ENCODE measurements at regions not wholly inside any gene's neighbourhood (a gene's known extent, or its start where the extent isn't known, plus 50 kb on each side); places are given as distances from the start of the nearest gene placed in this dataset.

GRCh38 chr20:40491009-40491590 is 197.9 kb downstream of the MAFB start:
- Histone ChIP-seq H3K4me3 (no peak overlapping the region), H3K27me3 (peaks cover 0 to 4% (median 0%) of the 10 kb centered on the region in 7 donors), H3K27ac (no peak overlapping the region), H3K9me3 (peaks cover 0 to 5% (median 0%) of the 10 kb centered on the region in 11 donors), H3K36me3 (no peaks in the 10 kb centered on the region), H3K4me1 (peaks cover 0 to 34% (median 0%) of the 10 kb centered on the region in 9 donors)
- DNase-seq, result no peak
- WGBS, 2 donors, result 51 to 63% methylated on average over 5 of the region's 5 CpGs
- TF ChIP-seq CTCF (IDR thresholded peaks at IDR 0.05), result no peak
- intact Hi-C loops (cut with DNase I), result no loop called here
- no peak for ATAC-seq

GRCh38 chr20:40489886-40490285 is 199.2 kb downstream of the MAFB start:
- DNase-seq (no peak), ATAC-seq (no peak)
- Histone ChIP-seq H3K27me3 (peaks cover 0 to 4% (median 0%) of the 10 kb centered on the region in 7 donors), H3K27ac (no peak overlapping the region), H3K4me1 (peaks cover 0 to 22% (median 0%) of the 10 kb centered on the region in 9 donors), H3K36me3 (no peaks in the 10 kb centered on the region), H3K4me3 (no peak overlapping the region), H3K9me3 (peaks cover 0 to 6% (median 0%) of the 10 kb centered on the region in 11 donors)
- 77 to 85% methylated on average over 2 of the region's 2 CpGs for WGBS, 2 donors
- TF ChIP-seq CTCF (IDR thresholded peaks at IDR 0.05), result no peak
- intact Hi-C loops (cut with DNase I), result no loop called here

- H3K9me3 ChIP-seq, result peaks cover 0 to 6% (median 0%) of the 10 kb centered on the region in 11 donors
- no peak for TF ChIP-seq CTCF (IDR thresholded peaks at IDR 0.05)
- H3K4me1 ChIP-seq, result peaks cover 0 to 7% (median 0%) of the 10 kb centered on the region in 9 donors
- no peak for DNase-seq
- intact Hi-C loops (cut with DNase I), result no loop called here
- no peaks in the 10 kb centered on the region for H3K36me3 ChIP-seq
- 90 to 91% methylated on average over 3 of the region's 3 CpGs for WGBS, 2 donors
- H3K4me3 ChIP-seq, result no peak overlapping the region
- no peak overlapping the region for H3K27ac ChIP-seq
- peaks cover 0 to 4% (median 0%) of the 10 kb centered on the region in 7 donors for H3K27me3 ChIP-seq
- ATAC-seq, result no peak
Measured at GRCh38 chr20:40488401-40488800, 200.6 kb downstream of the MAFB start.

GRCh38 chr20:40486297-40486696 is 202.7 kb downstream of the MAFB start:
- no peak for ATAC-seq
- no peak overlapping the region for H3K4me3 ChIP-seq
- H3K36me3 ChIP-seq, result no peaks in the 10 kb centered on the region
- intact Hi-C loops (cut with DNase I), result no loop called here
- 51 to 65% methylated on average over 3 of the region's 3 CpGs for WGBS, 2 donors
- no peak for TF ChIP-seq CTCF (IDR thresholded peaks at IDR 0.05)
- no peak overlapping the region for H3K27ac ChIP-seq
- H3K27me3 ChIP-seq, result peaks cover 0 to 4% (median 0%) of the 10 kb centered on the region in 7 donors
- peaks cover 0 to 6% (median 0%) of the 10 kb centered on the region in 9 donors for H3K4me1 ChIP-seq
- DNase-seq, result no peak
- peaks cover 0 to 6% (median 0%) of the 10 kb centered on the region in 11 donors for H3K9me3 ChIP-seq
